ENCODE measurements at regions not wholly inside any gene's neighbourhood (a gene's known extent, or its start where the extent isn't known, plus 50 kb on each side); places are given as distances from the start of the nearest gene placed in this dataset.

DNA sequence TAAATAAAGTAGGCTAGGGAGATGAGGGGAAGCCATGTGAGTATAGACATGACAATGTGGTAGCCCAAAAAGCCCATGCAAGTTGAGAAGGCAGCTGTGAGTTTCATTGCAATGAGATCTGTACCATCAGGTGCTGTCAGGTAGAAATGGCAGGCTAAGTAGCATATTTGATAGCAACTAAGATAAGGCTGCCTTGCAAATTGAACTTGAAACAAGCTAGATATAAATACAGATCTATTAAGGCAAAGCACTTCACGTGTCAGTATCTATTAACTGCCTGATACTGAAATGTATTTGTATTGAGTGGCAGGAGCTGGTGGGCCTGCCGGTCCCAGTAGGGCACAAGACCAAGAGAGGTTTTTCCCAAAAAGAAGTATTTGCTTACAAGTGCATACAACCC, 419.9 kb downstream of the TDRD15 start:
- H3K4me3 Mint-ChIP-seq: no peak overlapping the region
- DNase-seq: no peak
- no peak for ATAC-seq
- H3K27ac Mint-ChIP-seq: no peak overlapping the region
- no peaks in the 10 kb centered on the region for H3K9me3 ChIP-seq (ENCODE audit: control insufficient read depth, insufficient read depth, low read length)
- H3K4me3 ChIP-seq (ENCODE audit: low read length): no peak overlapping the region
- intact Hi-C loops (cut with micrococcal nuclease): no loop called here
- H3K27me3 ChIP-seq (ENCODE audit: control insufficient read depth, insufficient read depth, low read length): no peaks in the 10 kb centered on the region
- no peaks in the 10 kb centered on the region for H3K4me1 ChIP-seq (ENCODE audit: control insufficient read depth, insufficient read depth, low read length)
- WGBS (ENCODE audit: insufficient coverage): 86% methylated on average over 2 of the region's 2 CpGs
- H3K4me1 Mint-ChIP-seq: no peaks in the 10 kb centered on the region
- peaks cover 11 to 15% of the 10 kb centered on the region in 2 donors for H3K9me3 Mint-ChIP-seq
- H3K36me3 Mint-ChIP-seq: no peaks in the 10 kb centered on the region
- TF ChIP-seq, protein P1, sequence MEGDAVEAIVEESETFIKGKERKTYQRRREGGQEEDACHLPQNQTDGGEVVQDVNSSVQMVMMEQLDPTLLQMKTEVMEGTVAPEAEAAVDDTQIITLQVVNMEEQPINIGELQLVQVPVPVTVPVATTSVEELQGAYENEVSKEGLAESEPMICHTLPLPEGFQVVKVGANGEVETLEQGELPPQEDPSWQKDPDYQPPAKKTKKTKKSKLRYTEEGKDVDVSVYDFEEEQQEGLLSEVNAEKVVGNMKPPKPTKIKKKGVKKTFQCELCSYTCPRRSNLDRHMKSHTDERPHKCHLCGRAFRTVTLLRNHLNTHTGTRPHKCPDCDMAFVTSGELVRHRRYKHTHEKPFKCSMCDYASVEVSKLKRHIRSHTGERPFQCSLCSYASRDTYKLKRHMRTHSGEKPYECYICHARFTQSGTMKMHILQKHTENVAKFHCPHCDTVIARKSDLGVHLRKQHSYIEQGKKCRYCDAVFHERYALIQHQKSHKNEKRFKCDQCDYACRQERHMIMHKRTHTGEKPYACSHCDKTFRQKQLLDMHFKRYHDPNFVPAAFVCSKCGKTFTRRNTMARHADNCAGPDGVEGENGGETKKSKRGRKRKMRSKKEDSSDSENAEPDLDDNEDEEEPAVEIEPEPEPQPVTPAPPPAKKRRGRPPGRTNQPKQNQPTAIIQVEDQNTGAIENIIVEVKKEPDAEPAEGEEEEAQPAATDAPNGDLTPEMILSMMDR (IDR thresholded peaks at IDR 0.05): no peak
- H3K27ac ChIP-seq (ENCODE audit: low read length): no peak overlapping the region
- no peaks in the 10 kb centered on the region for H3K27me3 Mint-ChIP-seq (ENCODE audit: low read depth in 2 of 2)
- no peaks in the 10 kb centered on the region for H3K36me3 ChIP-seq (ENCODE audit: control insufficient read depth, insufficient read depth, low read length)

DNA sequence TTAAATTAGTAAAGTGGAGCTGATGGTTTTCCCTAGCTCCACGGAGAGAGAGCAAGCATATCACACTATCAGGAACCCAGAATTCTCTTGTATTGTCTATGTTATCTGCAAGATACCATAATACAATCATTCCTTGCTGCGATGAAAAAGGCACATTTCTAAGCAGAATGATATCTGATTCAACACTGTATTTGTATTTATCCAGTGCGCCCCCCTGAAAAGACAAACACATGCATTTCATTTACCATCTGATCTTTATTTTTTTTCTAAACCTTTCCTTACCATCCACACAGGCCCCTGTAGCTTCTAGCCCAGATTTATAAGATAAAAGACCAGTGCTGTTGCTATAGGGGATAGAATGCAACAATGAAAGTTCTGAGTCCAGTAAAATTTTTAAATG, 420.6 kb downstream of the TDRD15 start:
- TF ChIP-seq, protein P1 (IDR thresholded peaks at IDR 0.05): no peak
- ATAC-seq (no peak), DNase-seq (no peak)
- peaks cover 9 to 14% of the 10 kb centered on the region in 2 donors for H3K9me3 Mint-ChIP-seq
- no peak overlapping the region for H3K4me3 Mint-ChIP-seq
- no peaks in the 10 kb centered on the region for H3K9me3 ChIP-seq (ENCODE audit: control insufficient read depth, insufficient read depth, low read length)
- intact Hi-C loops (cut with micrococcal nuclease): no loop called here
- no peaks in the 10 kb centered on the region for H3K4me1 ChIP-seq (ENCODE audit: control insufficient read depth, insufficient read depth, low read length)
- no peak overlapping the region for H3K4me3 ChIP-seq (ENCODE audit: low read length)
- H3K27ac Mint-ChIP-seq: no peak overlapping the region
- no peaks in the 10 kb centered on the region for H3K36me3 Mint-ChIP-seq
- 76% methylated on average over 3 of the region's 3 CpGs for WGBS (ENCODE audit: insufficient coverage)
- H3K4me1 Mint-ChIP-seq: no peaks in the 10 kb centered on the region
- no peaks in the 10 kb centered on the region for H3K36me3 ChIP-seq (ENCODE audit: control insufficient read depth, insufficient read depth, low read length)
- H3K27me3 Mint-ChIP-seq (ENCODE audit: low read depth in 2 of 2): no peaks in the 10 kb centered on the region
- no peaks in the 10 kb centered on the region for H3K27me3 ChIP-seq (ENCODE audit: control insufficient read depth, insufficient read depth, low read length)
- no peak overlapping the region for H3K27ac ChIP-seq (ENCODE audit: low read length)

DNA sequence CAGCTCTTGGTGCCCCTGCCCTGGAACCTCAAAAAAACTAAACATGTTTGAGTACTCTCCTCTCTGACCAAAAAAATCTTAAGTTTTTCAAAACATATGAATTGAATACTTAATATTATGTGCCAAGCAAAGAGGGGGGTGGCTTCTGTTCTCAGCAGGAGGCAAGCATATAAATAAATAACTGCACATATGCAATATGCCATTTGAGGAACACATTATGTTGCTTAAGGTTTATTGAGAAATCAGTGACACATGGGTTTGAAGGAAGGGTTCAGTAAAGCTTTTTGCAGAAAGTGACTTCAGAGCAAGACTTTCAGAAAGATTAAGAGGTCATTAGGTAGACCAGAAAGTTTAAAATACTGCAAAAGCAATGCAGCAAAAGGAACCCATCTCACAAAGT, 429.2 kb downstream of the TDRD15 start:
- Mint-ChIP-seq H3K4me1 (no peaks in the 10 kb centered on the region), H3K36me3 (peaks cover 9% of the 10 kb centered on the region), H3K4me3 (no peak overlapping the region), H3K27me3 (ENCODE audit: low read depth in 2 of 2) (no peaks in the 10 kb centered on the region), H3K27ac (no peak overlapping the region), H3K9me3 (peaks cover 12 to 22% of the 10 kb centered on the region in 2 donors)
- ATAC-seq (no peak), DNase-seq (no peak)
- intact Hi-C loops (cut with micrococcal nuclease): no loop called here
- H3K27ac ChIP-seq (ENCODE audit: low read length): no peak overlapping the region
- no peaks in the 10 kb centered on the region for H3K36me3 ChIP-seq (ENCODE audit: control insufficient read depth, insufficient read depth, low read length)
- no peaks in the 10 kb centered on the region for H3K4me1 ChIP-seq (ENCODE audit: control insufficient read depth, insufficient read depth, low read length)
- H3K9me3 ChIP-seq (ENCODE audit: control insufficient read depth, insufficient read depth, low read length): no peaks in the 10 kb centered on the region
- H3K27me3 ChIP-seq (ENCODE audit: control insufficient read depth, insufficient read depth, low read length): no peaks in the 10 kb centered on the region
- no peak overlapping the region for H3K4me3 ChIP-seq (ENCODE audit: low read length)
- TF ChIP-seq, protein P1 (IDR thresholded peaks at IDR 0.05): no peak

DNA sequence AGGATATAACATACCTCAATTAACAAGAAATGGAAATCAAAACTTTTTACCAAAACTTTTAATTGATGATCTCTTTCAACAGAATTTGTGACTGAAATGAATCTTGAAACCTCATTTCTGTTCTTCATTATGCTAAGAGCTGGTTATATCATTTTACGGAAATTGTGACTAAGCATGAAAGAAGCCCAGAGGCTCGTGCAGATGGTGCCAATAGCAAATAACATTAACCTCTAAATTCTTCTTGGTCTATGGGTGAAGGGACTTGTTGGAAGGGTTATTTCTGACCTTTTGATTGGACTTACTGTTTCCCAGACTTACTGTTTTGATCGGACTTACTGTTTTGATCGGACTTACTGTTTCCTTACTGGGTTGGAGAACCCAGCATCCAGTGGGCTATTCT, 435.6 kb downstream of the TDRD15 start:
- H3K9me3 Mint-ChIP-seq: peaks cover 10 to 18% of the 10 kb centered on the region in 2 donors
- H3K27ac Mint-ChIP-seq: no peak overlapping the region
- no peaks in the 10 kb centered on the region for H3K27me3 Mint-ChIP-seq (ENCODE audit: low read depth in 2 of 2)
- no peak overlapping the region for H3K4me3 Mint-ChIP-seq
- no peaks in the 10 kb centered on the region for H3K4me1 Mint-ChIP-seq
- H3K9me3 ChIP-seq (ENCODE audit: control insufficient read depth, insufficient read depth, low read length): no peaks in the 10 kb centered on the region
- no peaks in the 10 kb centered on the region for H3K36me3 ChIP-seq (ENCODE audit: control insufficient read depth, insufficient read depth, low read length)
- H3K4me3 ChIP-seq (ENCODE audit: low read length): no peak overlapping the region
- H3K27me3 ChIP-seq (ENCODE audit: control insufficient read depth, insufficient read depth, low read length): no peaks in the 10 kb centered on the region
- DNase-seq (no peak), ATAC-seq (no peak)
- intact Hi-C loops (cut with micrococcal nuclease): no loop called here
- peaks cover 9% of the 10 kb centered on the region for H3K36me3 Mint-ChIP-seq
- 97% methylated on average over 3 of the region's 4 CpGs for WGBS (ENCODE audit: insufficient coverage)
- TF ChIP-seq, protein P1 (IDR thresholded peaks at IDR 0.05): no peak
- H3K4me1 ChIP-seq (ENCODE audit: control insufficient read depth, insufficient read depth, low read length): no peaks in the 10 kb centered on the region
- no peak overlapping the region for H3K27ac ChIP-seq (ENCODE audit: low read length)
